H9 (cell line): ENCODE measurements at regions not wholly inside any gene's neighbourhood (a gene's known extent, or its start where the extent isn't known, plus 50 kb on each side); places are given as distances from the start of the nearest gene placed in this dataset.

ENCODE experiments used
- DNase-seq: peaks from one replicate; pipeline ENCODE4 v3.0.0-alpha.2; 2017
- H2AFZ ChIP-seq: one replicate; pipeline ENCODE4 v1.6.1; 2013; ENCODE audit warnings: mild to moderate bottlenecking, low read length, control low read depth, moderate library complexity
- H2AK5ac ChIP-seq: 2 replicates; pipeline ENCODE4 v1.6.1; 2013; ENCODE audit warnings: low read length, control low read depth, mixed read lengths; ENCODE audit not compliant: insufficient read length
- H2BK120ac ChIP-seq: one replicate; pipeline ENCODE4 v1.6.1; 2013; ENCODE audit warnings: low read depth, mild to moderate bottlenecking, low read length, control low read depth, inconsistent platforms; ENCODE audit not compliant: poor library complexity, severe bottlenecking
- H2BK12ac ChIP-seq: 2 replicates; pipeline ENCODE4 v1.6.1; 2013; ENCODE audit warnings: low read length, control low read depth, mixed read lengths, low read depth; ENCODE audit not compliant: insufficient read length
- H2BK15ac ChIP-seq: 2 replicates; pipeline ENCODE4 v1.6.1; 2013; ENCODE audit warnings: low read depth, low read length, control low read depth
- H2BK20ac ChIP-seq: one replicate; pipeline ENCODE4 v1.6.1; 2013; ENCODE audit warnings: low read depth, mild to moderate bottlenecking, low read length, control low read depth, inconsistent platforms; ENCODE audit not compliant: poor library complexity, severe bottlenecking
- H2BK5ac ChIP-seq: 2 replicates; pipeline ENCODE4 v1.6.1; 2013; ENCODE audit warnings: low read length, control low read depth, mixed read lengths; ENCODE audit not compliant: insufficient read length
- H3K14ac ChIP-seq: 2 replicates; pipeline ENCODE4 v1.6.1; 2013; ENCODE audit warnings: low read length, control low read depth; ENCODE audit not compliant: insufficient read depth
- H3K18ac ChIP-seq: 2 replicates; pipeline ENCODE4 v1.6.1; 2013; ENCODE audit warnings: low read depth, mild to moderate bottlenecking, mixed read lengths, low read length, control low read depth; ENCODE audit not compliant: insufficient read length
- H3K23ac ChIP-seq: 2 replicates; pipeline ENCODE4 v1.6.1; 2013; ENCODE audit warnings: low read length, control low read depth, mixed read lengths, low read depth; ENCODE audit not compliant: insufficient read length
- H3K23me2 ChIP-seq: 2 replicates; pipeline ENCODE4 v1.6.1; 2013; ENCODE audit warnings: low read depth, mild to moderate bottlenecking, mixed read lengths, low read length, control low read depth; ENCODE audit not compliant: insufficient read length, poor library complexity, severe bottlenecking
- H3K27ac ChIP-seq: 2 replicates; pipeline ENCODE4 v1.5.1; 2013; ENCODE audit warnings: low read length, control low read depth, mixed read lengths, low read depth; ENCODE audit not compliant: insufficient read length
- H3K27me3 ChIP-seq: 2 replicates; pipeline ENCODE4 v1.6.1; 2013; ENCODE audit warnings: low read length, control low read depth, inconsistent platforms; ENCODE audit not compliant: insufficient read depth
- H3K4ac ChIP-seq: 2 replicates; pipeline ENCODE4 v1.6.1; 2013; ENCODE audit warnings: low read depth, mild to moderate bottlenecking, control low read depth, inconsistent platforms, low read length, moderate library complexity
- H3K4me1 ChIP-seq: 2 replicates; pipeline ENCODE4 v1.6.1; 2013; ENCODE audit warnings: low read length, control low read depth, inconsistent platforms; ENCODE audit not compliant: insufficient read depth
- H3K4me2 ChIP-seq: 2 replicates; pipeline ENCODE4 v1.6.1; 2013; ENCODE audit warnings: low read length, control low read depth, mixed read lengths; ENCODE audit not compliant: insufficient read length, insufficient read depth
- H3K56ac ChIP-seq: 2 replicates; pipeline ENCODE4 v1.6.1; 2013; ENCODE audit warnings: low read depth, mild to moderate bottlenecking, mixed read lengths, low read length, control low read depth; ENCODE audit not compliant: insufficient read length
- H3K79me1 ChIP-seq: 2 replicates; pipeline ENCODE4 v1.6.1; 2013; ENCODE audit warnings: low read depth, mild to moderate bottlenecking, moderate library complexity, low read length, control low read depth, inconsistent platforms; ENCODE audit not compliant: insufficient read depth, poor library complexity, severe bottlenecking
- H3K79me2 ChIP-seq: 2 replicates; pipeline ENCODE4 v1.6.1; 2013; ENCODE audit warnings: low read length, control low read depth, inconsistent platforms; ENCODE audit not compliant: insufficient read depth
- H3K9ac ChIP-seq: 2 replicates; pipeline ENCODE4 v1.6.1; 2013; ENCODE audit warnings: low read length, control low read depth, mixed read lengths; ENCODE audit not compliant: insufficient read length; ENCODE audit errors: extremely low read depth
- H3K9me3 ChIP-seq: one replicate; pipeline ENCODE4 v1.6.1; 2013; ENCODE audit warnings: low read depth, low read length, inconsistent platforms; ENCODE audit not compliant: control insufficient read depth
- H3T11ph ChIP-seq: one replicate; pipeline ENCODE4 v1.6.1; 2013; ENCODE audit warnings: mild to moderate bottlenecking, low read length, control low read depth, inconsistent platforms
- H4K20me1 ChIP-seq: one replicate; pipeline ENCODE4 v1.6.1; 2013; ENCODE audit not compliant: control insufficient read depth, insufficient read length, insufficient read depth
- H4K5ac ChIP-seq: 2 replicates; pipeline ENCODE4 v1.6.1; 2013; ENCODE audit warnings: low read depth, mild to moderate bottlenecking, mixed read lengths, low read length, control low read depth; ENCODE audit not compliant: insufficient read length
- H4K8ac ChIP-seq: replicated peaks from 2 replicates; pipeline ENCODE4 v1.6.1; 2013; ENCODE audit warnings: low read length, control low read depth, mixed read lengths, low read depth; ENCODE audit not compliant: insufficient read length
- H4K91ac ChIP-seq: 2 replicates; pipeline ENCODE4 v1.6.1; 2013; ENCODE audit warnings: low read depth, mild to moderate bottlenecking, moderate library complexity, mixed read lengths, low read length, control low read depth; ENCODE audit not compliant: insufficient read length
- H3K27ac Mint-ChIP-seq, 3 experiments: 2 replicates in 2 of 3; 3 replicates in 1 of 3; pipeline ENCODE4 v1.8.0; 2020 to 2021; ENCODE audit warnings: mixed read lengths in 3 of 3, mild to moderate bottlenecking in 1 of 3, moderate library complexity in 1 of 3
- H3K27me3 Mint-ChIP-seq: 2 replicates; pipeline ENCODE4 v1.8.0; 2021; ENCODE audit warnings: low read depth, mild to moderate bottlenecking, moderate library complexity, mixed read lengths
- H3K36me3 Mint-ChIP-seq, 3 experiments: 2 replicates in 2 of 3; 3 replicates in 1 of 3; pipeline ENCODE4 v1.8.0; 2020 to 2021; ENCODE audit warnings: low read depth in 3 of 3, mixed read lengths in 3 of 3; ENCODE audit not compliant: insufficient read depth in 1 of 3
- H3K4me1 Mint-ChIP-seq, 2 experiments: 2 replicates each; pipeline ENCODE4 v1.8.0; 2020; ENCODE audit warnings: mixed read lengths in 2 of 2
- H3K4me3 Mint-ChIP-seq, 2 experiments: 2 replicates in 1 of 2; 3 replicates in 1 of 2; pipeline ENCODE4 v1.8.0; 2020 to 2021; ENCODE audit warnings: mild to moderate bottlenecking in 2 of 2, mixed read lengths in 2 of 2, moderate library complexity in 1 of 2
- H3K9me3 Mint-ChIP-seq, 2 experiments: 2 replicates in 1 of 2; 3 replicates in 1 of 2; pipeline ENCODE4 v1.8.0; 2020; ENCODE audit warnings: mild to moderate bottlenecking in 2 of 2, mixed read lengths in 2 of 2, moderate library complexity in 1 of 2
- CTCF ChIP-seq: fragments of 200-600 bp; sonication (generic); conservative IDR thresholded peaks from 3 replicates; pipeline ENCODE4 v1.8.0; 2021; ENCODE audit warnings: antibody characterized with exemption, mild to moderate bottlenecking
- WGBS: extraction: QIAGEN DNeasy Blood & Tissue Kit; methylation state at CpG from one replicate; pipeline ENCODE4 v1.1.7; 2013; ENCODE audit warnings: missing lambda C conversion rate, low lambda C conversion rate, mixed read lengths; ENCODE audit not compliant: insufficient read length; ENCODE audit errors: extremely low coverage; 5-methylcytosine and 5-hydroxymethylcytosine counted together

GRCh38 chr9:87805259-87805658 lies 77.4 kb upstream of the SPATA31E1 start:
- Histone ChIP-seq H2BK120ac (no peak overlapping the region), H2BK12ac (no peak overlapping the region), H3K79me1 (no peaks in the 10 kb centered on the region), H4K5ac (no peak overlapping the region), H2BK5ac (no peak overlapping the region), H3K18ac (no peak overlapping the region), H4K91ac (no peak overlapping the region), H3K27ac (no peak overlapping the region), H3K27me3 (no peaks in the 10 kb centered on the region), H3K23me2 (no peaks in the 10 kb centered on the region), H3K4me1 (no peaks in the 10 kb centered on the region), H4K20me1 (no peaks in the 10 kb centered on the region), H3K79me2 (no peaks in the 10 kb centered on the region), H3K9ac (no peak overlapping the region), H2BK20ac (no peak overlapping the region), H3K56ac (no peak overlapping the region), H2AK5ac (no peak overlapping the region), H2BK15ac (no peak overlapping the region), H3K4me2 (no peak overlapping the region), H3K9me3 (peaks cover 16% of the 10 kb centered on the region), H3K23ac (no peak overlapping the region), H4K8ac (no peak overlapping the region), H3K14ac (no peak overlapping the region), H3K4ac (no peak overlapping the region), H2AFZ (no peak overlapping the region), H3T11ph (no peak overlapping the region)
- Mint-ChIP-seq H3K9me3 (peaks cover 18 to 23% of the 10 kb centered on the region in 2 experiments), H3K4me3 (no peak overlapping the region), H3K36me3 (peaks cover 4 to 26% (median 16%) of the 10 kb centered on the region in 3 experiments; a peak in 6 of 7 replicates), H3K27ac (no peak overlapping the region), H3K27me3 (peaks cover 12% of the 10 kb centered on the region), H3K4me1 (peaks cover 0 to 2% of the 10 kb centered on the region in 2 experiments; a peak in 1 of 4 replicates)
- TF ChIP-seq CTCF = no peak
- no peak for DNase-seq
- WGBS = no CpG with 5 or more reads among the region's 5 CpGs
